AG09309 (cell line): ENCODE measurements at regions not wholly inside any gene's neighbourhood (a gene's known extent, or its start where the extent isn't known, plus 50 kb on each side); places are given as distances from the start of the nearest gene placed in this dataset.

Experiments
- DNase-seq: peaks from one replicate; pipeline ENCODE4 v3.0.0-alpha.2; 2010; ENCODE audit warnings: low read depth
- H3K4me3 ChIP-seq: 2 replicates; pipeline ENCODE4 v1.5.1; 2011; ENCODE audit warnings: mild to moderate bottlenecking, low read depth, low read length, moderate library complexity; ENCODE audit not compliant: control insufficient read depth
- CTCF ChIP-seq: IDR thresholded peaks from 2 replicates; pipeline ENCODE4 v1.5.1; 2011; ENCODE audit warnings: mild to moderate bottlenecking, low read depth, low read length, inconsistent platforms; ENCODE audit not compliant: insufficient read depth, control insufficient read depth; ENCODE audit errors: missing control alignments

GRCh38 chr9:79140751-79141150 lies 431.0 kb upstream of the TLE4 start:
- H3K4me3 ChIP-seq = no peak overlapping the region
- no peak for TF ChIP-seq CTCF
- no peak for DNase-seq

GRCh38 chr9:79143211-79143610 lies 428.6 kb upstream of the TLE4 start:
- TF ChIP-seq CTCF = no peak
- no peak overlapping the region for H3K4me3 ChIP-seq
- no peak for DNase-seq

- no peak for TF ChIP-seq CTCF
These were observed 426.3 kb upstream of the TLE4 start for GRCh38 chr9:79145442-79145841.

GRCh38 chr9:79149585-79149984 lies 422.2 kb upstream of the TLE4 start:
- no peak for DNase-seq
- no peak for TF ChIP-seq CTCF
- no peak overlapping the region for H3K4me3 ChIP-seq

More at GRCh38 chr9:79145442-79145841, 426.3 kb upstream of the TLE4 start:
- DNase-seq = no peak
- no peak overlapping the region for H3K4me3 ChIP-seq

GRCh38 chr9:79151791-79152190 lies 420.0 kb upstream of the TLE4 start:
- DNase-seq = no peak
- no peak overlapping the region for H3K4me3 ChIP-seq
- TF ChIP-seq CTCF = no peak

- no peak for DNase-seq
- no peak overlapping the region for H3K4me3 ChIP-seq
- no peak for TF ChIP-seq CTCF
These were observed 419.5 kb upstream of the TLE4 start for GRCh38 chr9:79152306-79152705.

GRCh38 chr9:79154806-79155205 lies 417.0 kb upstream of the TLE4 start:
- no peak for TF ChIP-seq CTCF
- DNase-seq = no peak
- no peak overlapping the region for H3K4me3 ChIP-seq
